Stimulated activated CD4-positive, alpha-beta T cell treated with anti-CD3 and anti-CD28 coated beads, Interleukin-1b, Interleukin-23, amount 100 ng/mL, for 24 hours (primary cell): ENCODE measurements at regions not wholly inside any gene's neighbourhood (a gene's known extent, or its start where the extent isn't known, plus 50 kb on each side); places are given as distances from the start of the nearest gene placed in this dataset.

Source experiments
- DNase-seq, 4 experiments: peaks; one replicate each; pipeline ENCODE4 v3.0.0-alpha.2; 2020; ENCODE audit warnings: low read depth in 4 of 4, low spot score in 1 of 4

GRCh38 chr6:68400396-68400795 is 234.7 kb upstream of the ADGRB3 start:
- DNase-seq: no peak

- no peak for DNase-seq
Measured at GRCh38 chr6:68391953-68392352, 243.1 kb upstream of the ADGRB3 start.

GRCh38 chr6:68372991-68373390 is 262.1 kb upstream of the ADGRB3 start:
- no peak for DNase-seq

GRCh38 chr6:68368845-68369244 is 266.2 kb upstream of the ADGRB3 start:
- no peak for DNase-seq

- no peak for DNase-seq
Measured at GRCh38 chr6:68364271-68364805, 270.7 kb upstream of the ADGRB3 start.

- DNase-seq: no peak
Measured at GRCh38 chr6:68343901-68344300, 291.2 kb upstream of the ADGRB3 start.

- no peak for DNase-seq
Measured at GRCh38 chr6:68342286-68342685, 292.8 kb upstream of the ADGRB3 start.

- no peak for DNase-seq
Measured at GRCh38 chr6:68339488-68340131, 295.5 kb upstream of the ADGRB3 start.

GRCh38 chr6:68333442-68333841 is 301.6 kb upstream of the ADGRB3 start:
- DNase-seq: no peak

- no peak for DNase-seq
Measured at GRCh38 chr6:68328156-68328555, 306.9 kb upstream of the ADGRB3 start.

- DNase-seq: no peak
Measured at GRCh38 chr6:68326762-68327161, 308.3 kb upstream of the ADGRB3 start.

GRCh38 chr6:68317366-68317765 is 317.7 kb upstream of the ADGRB3 start:
- DNase-seq: no peak

- DNase-seq: no peak
Measured at GRCh38 chr6:68313911-68314310, 321.2 kb upstream of the ADGRB3 start.

GRCh38 chr6:68307301-68307700 is 327.8 kb upstream of the ADGRB3 start:
- DNase-seq: no peak

- no peak for DNase-seq
Measured at GRCh38 chr6:68296126-68296525, 339.0 kb upstream of the ADGRB3 start.

GRCh38 chr6:68282646-68283045 is 352.4 kb upstream of the ADGRB3 start:
- DNase-seq: no peak

GRCh38 chr6:68279793-68280557 is 355.1 kb upstream of the ADGRB3 start:
- DNase-seq: no peak

GRCh38 chr6:68273297-68273696 is 361.8 kb upstream of the ADGRB3 start:
- DNase-seq: no peak

GRCh38 chr6:68256391-68256790 is 378.7 kb upstream of the ADGRB3 start:
- no peak for DNase-seq

- no peak for DNase-seq
Measured at GRCh38 chr6:68252632-68253031, 382.4 kb upstream of the ADGRB3 start.

GRCh38 chr6:68247782-68248181 is 387.3 kb upstream of the ADGRB3 start:
- no peak for DNase-seq

GRCh38 chr6:68240726-68241125 is 394.4 kb upstream of the ADGRB3 start:
- no peak for DNase-seq

GRCh38 chr6:68239034-68239433 is 396.0 kb upstream of the ADGRB3 start:
- DNase-seq: no peak
